Tibial nerve (tissue), 4 donors: ENCODE measurements at regions not wholly inside any gene's neighbourhood (a gene's known extent, or its start where the extent isn't known, plus 50 kb on each side); places are given as distances from the start of the nearest gene placed in this dataset.
"Not testable (repeated sequence)": the region's sequence is repeated elsewhere in the genome, so short reads cannot be mapped to it uniquely, and the experiment has no call there.

Source experiments
- DNase-seq, 2 donors: peaks; one replicate each; pipeline ENCODE4 v3.0.0-alpha.2; 2019; ENCODE audit warnings: low spot score in 2 of 2
- H3K27ac ChIP-seq, 4 donors: fragments of 200-600 bp; sonication (generic) in 3 of 4; one replicate each; pipeline ENCODE4 v1.5.1; 2017 to 2019; ENCODE audit warnings: mild to moderate bottlenecking in 1 of 4
- H3K27me3 ChIP-seq, 2 donors: fragments of 200-600 bp; sonication (generic) in 1 of 2; one replicate each; pipeline versions ENCODE4 v1.5.1 to v1.6.0; 2017 to 2019
- H3K36me3 ChIP-seq, 3 donors: fragments of 200-600 bp; sonication (generic); one replicate each; pipeline ENCODE4 v1.5.1; 2018 to 2019
- H3K4me1 ChIP-seq, 4 donors: fragments of 200-600 bp; sonication (generic) in 3 of 4; one replicate each; pipeline ENCODE4 v1.5.1; 2017 to 2019
- H3K4me3 ChIP-seq, 4 donors: fragments of 200-600 bp; sonication (generic) in 3 of 4; one replicate each; pipeline ENCODE4 v1.5.1; 2017 to 2019; ENCODE audit warnings: mild to moderate bottlenecking in 1 of 4, moderate library complexity in 1 of 4
- H3K9me3 ChIP-seq, 4 donors: fragments of 200-600 bp; sonication (generic) in 3 of 4; one replicate each; pipeline ENCODE4 v1.5.1; 2017 to 2019
- CTCF ChIP-seq, 5 experiments: fragments of 200-600 bp in 3 of 5; fragments of 450-650 bp in 2 of 5; sonication (generic) in 3 of 5; IDR thresholded peaks; one replicate each; pipeline ENCODE4 v1.5.1; 2016 to 2019; ENCODE audit warnings: antibody characterized with exemption in 5 of 5, mild to moderate bottlenecking in 3 of 5, moderate library complexity in 2 of 5
- EP300 ChIP-seq, 2 donors: sonication (generic); formaldehyde crosslinking; IDR thresholded peaks; one replicate each; pipeline ENCODE4 v1.6.1; 2017; ENCODE audit warnings: antibody characterized with exemption in 2 of 2, mild to moderate bottlenecking in 1 of 2
- POLR2A ChIP-seq, 2 donors: fragments of 450-650 bp; IDR thresholded peaks; one replicate each; pipeline ENCODE4 v1.6.1; 2017; ENCODE audit warnings: antibody characterized with exemption in 2 of 2, mild to moderate bottlenecking in 2 of 2, moderate library complexity in 2 of 2
- WGBS, 2 donors: methylation state at CpG; one replicate each; pipeline ENCODE4 v1.1.5; 2018; 5-methylcytosine and 5-hydroxymethylcytosine counted together

GRCh38 chr6:144497650-144498049 lies 212.5 kb downstream of the UTRN start:
- H3K4me1 ChIP-seq = peaks cover 0 to 7% (median 0%) of the 10 kb centered on the region in 4 donors
- no peak overlapping the region for H3K4me3 ChIP-seq
- TF ChIP-seq EP300 (IDR thresholded peaks at IDR 0.05) (no peak), POLR2A (IDR thresholded peaks at IDR 0.05) (no peak), CTCF (IDR thresholded peaks at IDR 0.05) (no peak)
- 86 to 88% methylated on average over 1 of the region's 1 CpG for WGBS, 2 donors
- no peak for DNase-seq
- peaks cover 0 to 87% (median 15%) of the 10 kb centered on the region in 3 donors for H3K36me3 ChIP-seq
- H3K9me3 ChIP-seq = peaks cover 0 to 1% (median 0%) of the 10 kb centered on the region in 4 donors
- no peak overlapping the region for H3K27ac ChIP-seq
- no peaks in the 10 kb centered on the region for H3K27me3 ChIP-seq

GRCh38 chr6:144500892-144501291 lies 215.8 kb downstream of the UTRN start:
- Histone ChIP-seq H3K36me3 (peaks cover 0 to 87% (median 10%) of the 10 kb centered on the region in 3 donors), H3K9me3 (peaks cover 0 to 27% (median 4%) of the 10 kb centered on the region in 4 donors), H3K27ac (no peak overlapping the region), H3K4me1 (no peaks in the 10 kb centered on the region), H3K4me3 (no peak overlapping the region), H3K27me3 (no peaks in the 10 kb centered on the region)
- DNase-seq = no peak
- WGBS, 2 donors = 54 to 61% methylated on average over 3 of the region's 3 CpGs
- no peak for TF ChIP-seq EP300 (IDR thresholded peaks at IDR 0.05)
- no peak for TF ChIP-seq CTCF (IDR thresholded peaks at IDR 0.05)
- TF ChIP-seq POLR2A (IDR thresholded peaks at IDR 0.05) = no peak

- H3K4me3 ChIP-seq, H3K4me1 ChIP-seq, H3K27ac ChIP-seq, DNase-seq, H3K27me3 ChIP-seq: not testable (repeated sequence)
- 98% methylated on average over 4 of the region's 4 CpGs for WGBS, 2 donors
- H3K9me3 ChIP-seq = peaks cover 0 to 34% (median 6%) of the 10 kb centered on the region in 4 donors
- H3K36me3 ChIP-seq = peaks cover 0 to 76% (median 9%) of the 10 kb centered on the region in 3 donors
These were observed 220.1 kb downstream of the UTRN start for GRCh38 chr6:144505214-144505613.

GRCh38 chr6:144506051-144506450 lies 220.9 kb downstream of the UTRN start:
- not testable (repeated sequence) for H3K4me3 ChIP-seq, DNase-seq, H3K27ac ChIP-seq, H3K27me3 ChIP-seq, H3K4me1 ChIP-seq
- 93 to 97% methylated on average over 3 of the region's 3 CpGs for WGBS, 2 donors
- Histone ChIP-seq H3K36me3 (peaks cover 0 to 69% (median 9%) of the 10 kb centered on the region in 3 donors), H3K9me3 (peaks cover 0 to 34% (median 6%) of the 10 kb centered on the region in 4 donors)

GRCh38 chr6:144507772-144508312 lies 222.7 kb downstream of the UTRN start:
- Histone ChIP-seq H3K36me3 (peaks cover 0 to 62% (median 9%) of the 10 kb centered on the region in 3 donors), H3K9me3 (peaks cover 0 to 34% (median 5%) of the 10 kb centered on the region in 4 donors)
- not testable (repeated sequence) for DNase-seq, H3K27me3 ChIP-seq, H3K27ac ChIP-seq, H3K4me3 ChIP-seq, H3K4me1 ChIP-seq
- WGBS, 2 donors = 90 to 95% methylated on average over 4 to 6 of the region's 6 CpGs

- 89 to 91% methylated on average over 4 of the region's 4 CpGs for WGBS, 2 donors
- TF ChIP-seq CTCF (IDR thresholded peaks at IDR 0.05) = no peak
- no peak for TF ChIP-seq POLR2A (IDR thresholded peaks at IDR 0.05)
- no peak for TF ChIP-seq EP300 (IDR thresholded peaks at IDR 0.05)
- peaks cover 0 to 62% (median 17%) of the 10 kb centered on the region in 3 donors for H3K36me3 ChIP-seq
- H3K27ac ChIP-seq = no peak overlapping the region
- H3K4me1 ChIP-seq = no peaks in the 10 kb centered on the region
- peaks cover 0 to 8% (median 3%) of the 10 kb centered on the region in 4 donors for H3K9me3 ChIP-seq
- H3K4me3 ChIP-seq = no peak overlapping the region
- no peak for DNase-seq
- no peaks in the 10 kb centered on the region for H3K27me3 ChIP-seq
These were observed 225.7 kb downstream of the UTRN start for GRCh38 chr6:144510859-144511258.

- no peak overlapping the region for H3K4me3 ChIP-seq
- TF ChIP-seq EP300 (IDR thresholded peaks at IDR 0.05) (no peak), CTCF (IDR thresholded peaks at IDR 0.05) (no peak), POLR2A (IDR thresholded peaks at IDR 0.05) (no peak)
- no peak for DNase-seq
- H3K4me1 ChIP-seq = no peaks in the 10 kb centered on the region
- no peaks in the 10 kb centered on the region for H3K27me3 ChIP-seq
- H3K27ac ChIP-seq = no peak overlapping the region
- H3K9me3 ChIP-seq = no peaks in the 10 kb centered on the region
- 86 to 88% methylated on average over 5 of the region's 5 CpGs for WGBS, 2 donors
- peaks cover 0 to 62% (median 8%) of the 10 kb centered on the region in 3 donors for H3K36me3 ChIP-seq
These were observed 230.6 kb downstream of the UTRN start for GRCh38 chr6:144515761-144516160.
